Right atrium auricular region (tissue), 2 donors: ENCODE measurements at regions not wholly inside any gene's neighbourhood (a gene's known extent, or its start where the extent isn't known, plus 50 kb on each side); places are given as distances from the start of the nearest gene placed in this dataset.

Experiments used
- DNase-seq: peaks from one replicate; pipeline ENCODE4 v3.0.0-alpha.2; 2019; ENCODE audit warnings: low spot score
- H3K27ac ChIP-seq, 2 donors: fragments of 200-600 bp; sonication (generic); 1 replicate in 1 of 2; 2 replicates in 1 of 2; pipeline ENCODE4 v1.5.1; 2016 to 2019
- H3K27me3 ChIP-seq, 2 donors: fragments of 200-600 bp; sonication (generic); one replicate each; pipeline versions ENCODE4 v1.5.1 to v1.6.0; 2017 to 2019
- H3K36me3 ChIP-seq: fragments of 200-600 bp; sonication (generic); one replicate; pipeline ENCODE4 v1.5.1; 2016
- H3K4me1 ChIP-seq, 2 donors: fragments of 200-600 bp; sonication (generic); one replicate each; pipeline versions ENCODE4 v1.5.1 to v1.6.0; 2017 to 2019
- H3K4me3 ChIP-seq, 2 donors: fragments of 200-600 bp; sonication (generic); 1 replicate in 1 of 2; 2 replicates in 1 of 2; pipeline ENCODE4 v1.5.1; 2017 to 2019; ENCODE audit warnings: mild to moderate bottlenecking in 1 of 2, moderate library complexity in 1 of 2
- H3K9me3 ChIP-seq, 2 donors: fragments of 200-600 bp; sonication (generic); one replicate each; pipeline ENCODE4 v1.5.1; 2019
- TF ChIP-seq, protein P1 (sequence below), 2 donors: fragments of 200-600 bp; sonication (generic); IDR thresholded peaks; one replicate each; pipeline ENCODE4 v1.5.1; 2019; ENCODE audit warnings: antibody characterized with exemption in 2 of 2

DNA sequence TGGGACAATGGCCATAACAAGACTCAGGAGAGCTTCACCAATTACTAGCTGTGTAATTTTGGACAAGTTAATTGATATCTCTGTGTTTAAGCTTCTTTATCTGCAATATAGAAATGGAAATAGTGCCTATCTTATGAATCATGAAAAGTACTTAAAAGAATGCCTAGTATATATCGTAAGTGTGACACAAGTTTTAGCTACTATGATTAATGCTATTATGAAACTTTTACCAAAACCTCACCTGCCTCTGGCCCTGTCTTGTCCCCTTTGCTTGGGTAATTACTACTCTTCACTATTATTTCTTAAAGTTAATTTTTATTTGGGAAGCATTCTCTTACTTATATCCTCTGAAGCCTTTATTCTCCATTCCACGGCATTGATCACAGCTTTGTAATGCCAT, 75.0 kb upstream of the NETO1 start:
- no peak for DNase-seq
- TF ChIP-seq, protein P1, sequence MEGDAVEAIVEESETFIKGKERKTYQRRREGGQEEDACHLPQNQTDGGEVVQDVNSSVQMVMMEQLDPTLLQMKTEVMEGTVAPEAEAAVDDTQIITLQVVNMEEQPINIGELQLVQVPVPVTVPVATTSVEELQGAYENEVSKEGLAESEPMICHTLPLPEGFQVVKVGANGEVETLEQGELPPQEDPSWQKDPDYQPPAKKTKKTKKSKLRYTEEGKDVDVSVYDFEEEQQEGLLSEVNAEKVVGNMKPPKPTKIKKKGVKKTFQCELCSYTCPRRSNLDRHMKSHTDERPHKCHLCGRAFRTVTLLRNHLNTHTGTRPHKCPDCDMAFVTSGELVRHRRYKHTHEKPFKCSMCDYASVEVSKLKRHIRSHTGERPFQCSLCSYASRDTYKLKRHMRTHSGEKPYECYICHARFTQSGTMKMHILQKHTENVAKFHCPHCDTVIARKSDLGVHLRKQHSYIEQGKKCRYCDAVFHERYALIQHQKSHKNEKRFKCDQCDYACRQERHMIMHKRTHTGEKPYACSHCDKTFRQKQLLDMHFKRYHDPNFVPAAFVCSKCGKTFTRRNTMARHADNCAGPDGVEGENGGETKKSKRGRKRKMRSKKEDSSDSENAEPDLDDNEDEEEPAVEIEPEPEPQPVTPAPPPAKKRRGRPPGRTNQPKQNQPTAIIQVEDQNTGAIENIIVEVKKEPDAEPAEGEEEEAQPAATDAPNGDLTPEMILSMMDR (IDR thresholded peaks at IDR 0.05): no peak
- no peak overlapping the region for H3K27ac ChIP-seq
- H3K9me3 ChIP-seq: no peaks in the 10 kb centered on the region
- no peak overlapping the region for H3K4me3 ChIP-seq
- no peaks in the 10 kb centered on the region for H3K4me1 ChIP-seq
- no peaks in the 10 kb centered on the region for H3K36me3 ChIP-seq
- no peaks in the 10 kb centered on the region for H3K27me3 ChIP-seq

DNA sequence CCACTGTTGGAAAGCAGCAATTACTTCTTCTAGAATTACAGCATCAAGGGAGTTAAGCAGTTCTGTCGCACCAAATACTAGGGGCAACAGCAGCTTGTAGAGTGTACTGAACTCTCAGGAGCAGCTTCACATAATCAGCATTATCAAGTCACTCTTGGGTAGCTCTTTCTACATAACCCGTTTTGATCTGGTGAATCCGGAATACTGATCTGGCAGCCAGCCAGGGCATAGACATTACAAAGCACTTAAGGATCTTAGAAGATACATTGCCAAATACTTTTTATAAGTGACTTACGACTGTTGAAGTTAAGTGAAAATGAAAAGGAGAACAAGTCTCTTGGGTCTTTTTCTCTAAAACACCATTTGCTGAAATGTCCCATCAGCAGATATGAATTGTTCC, 73.2 kb upstream of the NETO1 start:
- H3K4me3 ChIP-seq: no peak overlapping the region
- no peak for DNase-seq
- no peaks in the 10 kb centered on the region for H3K36me3 ChIP-seq
- H3K27ac ChIP-seq: no peak overlapping the region
- no peaks in the 10 kb centered on the region for H3K4me1 ChIP-seq
- TF ChIP-seq, protein P1 (IDR thresholded peaks at IDR 0.05): no peak
- no peaks in the 10 kb centered on the region for H3K27me3 ChIP-seq
- H3K9me3 ChIP-seq: no peaks in the 10 kb centered on the region

DNA sequence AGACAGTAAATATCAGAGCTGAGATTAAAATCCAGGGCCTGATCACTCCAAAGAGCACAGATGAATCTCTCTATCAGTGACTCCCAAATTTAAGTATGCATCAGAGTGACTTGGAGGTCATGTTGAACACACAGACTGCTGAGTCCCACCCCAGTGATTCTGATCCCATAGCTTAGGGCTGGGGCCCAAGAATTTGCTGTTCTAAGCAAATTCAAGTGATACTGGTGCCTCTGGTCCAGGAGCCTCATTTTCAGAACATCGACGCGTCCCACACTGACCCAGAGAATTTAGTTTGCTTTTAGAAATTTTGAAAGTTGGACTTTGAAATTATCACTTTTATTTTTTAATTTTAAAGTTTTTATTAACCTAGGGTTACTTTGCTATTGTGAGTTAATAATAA, 72.7 kb upstream of the NETO1 start:
- TF ChIP-seq, protein P1 (IDR thresholded peaks at IDR 0.05): no peak
- Histone ChIP-seq H3K4me1 (no peaks in the 10 kb centered on the region), H3K9me3 (no peaks in the 10 kb centered on the region), H3K27ac (no peak overlapping the region), H3K36me3 (no peaks in the 10 kb centered on the region), H3K4me3 (no peak overlapping the region), H3K27me3 (no peaks in the 10 kb centered on the region)
- DNase-seq: no peak

DNA sequence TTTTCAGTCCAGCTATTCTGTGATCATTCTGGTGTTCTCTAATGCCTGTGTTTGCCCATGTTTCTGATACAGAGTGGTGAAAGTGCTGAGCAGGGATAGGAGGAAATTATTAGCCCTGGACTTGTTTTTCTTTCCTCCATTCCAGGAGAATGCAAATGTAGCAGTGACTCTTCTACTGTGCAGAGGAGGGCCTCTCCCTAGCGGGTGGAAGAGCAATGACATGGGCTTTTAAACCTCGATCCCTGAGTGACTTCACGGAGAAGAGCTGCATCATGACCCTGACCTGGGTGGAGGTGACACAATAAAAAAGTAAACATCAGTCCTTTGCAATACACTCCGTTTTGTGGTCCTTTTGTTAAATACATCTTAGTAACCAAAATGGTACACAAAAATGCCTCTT, 68.0 kb upstream of the NETO1 start:
- Histone ChIP-seq H3K27me3 (no peaks in the 10 kb centered on the region), H3K4me3 (no peak overlapping the region), H3K4me1 (no peaks in the 10 kb centered on the region), H3K27ac (no peak overlapping the region), H3K9me3 (no peaks in the 10 kb centered on the region), H3K36me3 (no peaks in the 10 kb centered on the region)
- no peak for DNase-seq
- TF ChIP-seq, protein P1 (IDR thresholded peaks at IDR 0.05): no peak

DNA sequence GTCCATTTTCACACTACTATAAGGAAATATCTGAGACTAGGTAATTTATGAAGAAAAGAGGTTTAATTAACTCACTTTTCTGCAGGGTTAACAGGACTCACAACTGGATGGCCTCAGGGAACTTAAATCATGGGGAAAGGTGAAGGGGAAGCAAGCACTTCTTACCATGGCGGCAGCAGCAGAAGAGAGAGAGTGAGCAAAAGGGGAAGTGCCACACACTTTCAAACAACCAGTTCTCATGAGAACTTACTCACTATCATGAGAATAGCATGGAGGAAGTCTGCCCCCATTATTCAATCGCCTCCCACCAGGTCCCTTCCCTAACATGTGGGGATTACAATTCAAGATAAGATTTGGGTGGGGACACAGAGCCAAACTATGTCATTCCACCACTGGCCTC, 55.1 kb upstream of the NETO1 start:
- H3K9me3 ChIP-seq: no peaks in the 10 kb centered on the region

More for the DNA sequence above, 55.1 kb upstream of the NETO1 start:
- no peaks in the 10 kb centered on the region for H3K4me1 ChIP-seq
- TF ChIP-seq, protein P1 (IDR thresholded peaks at IDR 0.05): no peak
- H3K27ac ChIP-seq: no peak overlapping the region
- H3K4me3 ChIP-seq: no peak overlapping the region
- DNase-seq: no peak
- no peaks in the 10 kb centered on the region for H3K36me3 ChIP-seq
- H3K27me3 ChIP-seq: no peaks in the 10 kb centered on the region
